HG02763 (cell line): ENCODE measurements at regions not wholly inside any gene's neighbourhood (a gene's known extent, or its start where the extent isn't known, plus 50 kb on each side); places are given as distances from the start of the nearest gene placed in this dataset.
"Not testable (repeated sequence)": the region's sequence is repeated elsewhere in the genome, so short reads cannot be mapped to it uniquely, and the experiment has no call there.

Experiments used
- ATAC-seq: cut with Tn5 transposase; IDR thresholded peaks from one replicate; pipeline ENCODE4 v1.9.1; 2021; ENCODE audit warnings: mild to moderate bottlenecking, moderate library complexity; ENCODE audit not compliant: unreplicated experiment

DNA sequence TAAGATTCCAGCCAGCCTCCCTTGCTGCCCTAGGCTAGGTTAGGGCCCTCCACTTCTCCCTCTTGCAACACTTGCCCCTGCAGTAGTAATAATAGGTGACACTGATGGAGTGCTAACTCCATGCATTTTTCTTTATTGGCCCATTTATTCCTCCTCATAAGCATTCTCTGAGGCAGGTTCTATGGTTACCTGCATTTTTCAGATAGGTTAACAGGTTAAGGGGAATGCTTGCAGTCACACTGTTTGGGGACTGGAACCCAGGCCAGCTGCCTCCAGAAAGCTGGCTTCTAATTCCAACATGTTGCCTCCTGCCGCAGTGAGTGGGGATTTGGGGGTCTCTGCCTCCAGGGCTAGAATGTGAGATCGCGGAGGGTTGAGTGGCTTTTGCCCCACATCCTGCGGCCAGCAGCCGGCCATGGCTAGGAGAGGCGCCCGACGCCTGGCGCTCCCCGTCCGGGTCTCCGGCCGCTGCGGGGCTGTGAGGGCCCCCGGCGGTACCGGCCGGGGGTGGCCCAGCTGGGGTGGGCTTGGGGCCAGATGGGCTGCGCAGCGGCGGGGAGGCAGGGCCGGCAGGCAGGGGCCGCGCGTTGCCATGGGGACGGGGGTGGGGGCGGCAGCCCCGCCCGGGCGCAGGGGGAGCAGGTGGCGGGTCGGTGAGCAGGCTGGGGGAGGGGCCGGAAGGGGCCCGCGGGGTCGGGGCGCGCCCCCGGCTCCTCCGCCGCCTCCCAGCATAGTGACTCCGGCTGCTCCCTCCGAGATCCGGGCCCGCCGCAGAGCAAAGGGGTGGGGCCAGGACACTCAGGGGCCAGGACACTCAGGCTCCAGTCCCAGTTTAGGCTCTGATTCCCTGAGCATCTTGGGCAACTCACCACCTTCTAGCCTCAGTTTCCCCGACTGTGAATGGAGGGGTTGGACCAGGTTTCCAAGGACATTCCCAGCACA is 68.4 kb upstream of the SSBP3 start:
- ATAC-seq, result no peak

DNA sequence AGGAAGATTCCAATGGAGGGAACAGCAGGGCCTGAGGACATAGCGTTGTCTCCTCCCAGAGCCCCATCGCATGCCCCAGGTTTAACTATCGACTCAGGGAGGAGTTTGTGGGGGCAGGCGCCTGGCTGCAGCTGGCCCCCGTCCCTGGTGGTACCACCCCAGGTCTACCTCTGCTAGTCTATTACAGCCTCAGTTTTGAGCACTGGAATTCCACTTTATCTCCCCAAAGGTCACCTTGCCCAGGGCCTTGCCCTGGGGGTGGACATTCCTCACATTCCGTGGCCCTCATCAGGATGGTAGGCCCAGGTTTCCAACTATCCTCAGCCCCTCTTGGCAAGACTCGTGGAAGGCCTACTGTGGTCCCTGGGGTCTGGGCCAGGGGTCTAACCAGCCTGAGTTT is 65.4 kb upstream of the SSBP3 start:
- no peak for ATAC-seq

DNA sequence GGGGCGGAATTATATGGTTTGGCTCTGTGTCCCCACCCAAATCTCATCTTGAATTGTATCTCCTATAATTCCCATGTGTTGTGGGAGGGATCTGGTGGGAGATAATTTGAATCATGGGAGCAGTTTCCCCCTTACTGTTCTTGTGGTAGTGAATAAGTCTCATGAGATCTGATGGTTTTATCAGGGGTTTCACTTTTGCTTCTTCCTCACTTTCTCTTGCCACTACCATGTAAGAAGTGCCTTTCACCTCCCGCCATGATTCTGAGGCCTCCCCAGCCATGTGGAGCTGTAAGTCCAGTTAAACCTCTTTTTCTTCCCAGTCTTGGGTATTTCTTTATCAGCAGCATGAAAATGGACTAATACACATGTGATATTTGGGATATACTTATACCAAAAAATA is 63.2 kb upstream of the SSBP3 start:
- not testable (repeated sequence) for ATAC-seq

DNA sequence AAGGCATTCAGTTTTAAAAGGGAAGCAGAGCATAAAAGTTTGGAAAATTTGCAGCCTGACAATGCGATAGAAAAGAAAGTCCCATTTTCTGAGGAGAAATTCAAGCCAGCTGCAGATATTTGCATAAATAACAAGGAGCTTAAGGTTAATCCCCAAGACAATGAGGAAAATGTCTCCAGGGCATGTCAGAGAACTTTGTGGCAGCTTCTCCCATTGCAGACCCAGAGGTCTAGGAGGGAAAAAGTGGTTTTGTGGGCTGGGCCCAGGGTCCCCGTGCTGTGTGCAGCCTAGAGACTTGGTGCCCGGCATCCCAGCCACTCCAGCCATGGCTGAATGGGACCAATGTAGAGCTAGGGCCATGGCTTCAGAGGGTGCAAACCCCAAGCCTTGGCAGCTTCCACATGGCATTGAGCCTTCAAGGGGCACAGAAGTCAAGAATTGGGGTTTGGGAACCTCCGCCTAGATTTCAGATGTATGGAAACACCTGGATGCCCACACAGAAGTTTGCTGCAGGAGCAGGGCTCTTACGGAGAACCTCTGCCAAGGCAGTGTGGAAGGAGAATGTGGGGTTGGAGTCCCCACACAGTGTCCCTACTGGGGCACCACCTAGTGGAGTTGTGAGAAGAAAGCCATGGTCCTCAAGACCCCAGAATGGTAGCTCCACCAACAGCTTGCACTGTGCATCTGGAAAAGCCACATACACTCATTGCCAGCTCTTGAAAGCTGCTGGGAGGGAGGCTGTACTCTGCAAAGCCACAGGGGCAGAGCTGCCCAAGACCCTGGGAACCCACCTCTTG is 62.3 kb upstream of the SSBP3 start:
- ATAC-seq, result not testable (repeated sequence)

DNA sequence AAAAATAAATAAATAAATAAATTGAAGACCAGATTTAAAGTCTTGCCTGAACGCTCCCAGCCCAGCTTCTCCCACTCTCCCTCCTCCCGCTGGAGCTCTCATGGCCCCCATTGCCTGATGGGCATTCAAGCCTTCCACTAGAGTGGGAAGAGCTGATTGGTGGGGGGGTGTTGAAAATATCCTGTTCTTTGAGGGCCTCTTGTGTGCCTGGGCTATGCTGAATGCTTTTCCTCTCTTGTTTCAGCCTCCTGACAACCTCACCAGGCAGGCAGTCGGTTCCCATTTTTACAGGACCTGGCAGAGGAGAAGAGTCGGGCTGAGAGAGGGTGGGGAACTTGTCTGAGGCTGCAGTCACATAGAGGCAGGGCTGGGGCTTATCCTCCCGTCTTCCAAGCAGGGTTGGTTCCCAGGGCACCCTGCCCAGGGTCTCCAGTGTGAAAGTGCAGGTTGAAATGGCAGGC is 59.2 kb upstream of the SSBP3 start:
- ATAC-seq, result no peak

DNA sequence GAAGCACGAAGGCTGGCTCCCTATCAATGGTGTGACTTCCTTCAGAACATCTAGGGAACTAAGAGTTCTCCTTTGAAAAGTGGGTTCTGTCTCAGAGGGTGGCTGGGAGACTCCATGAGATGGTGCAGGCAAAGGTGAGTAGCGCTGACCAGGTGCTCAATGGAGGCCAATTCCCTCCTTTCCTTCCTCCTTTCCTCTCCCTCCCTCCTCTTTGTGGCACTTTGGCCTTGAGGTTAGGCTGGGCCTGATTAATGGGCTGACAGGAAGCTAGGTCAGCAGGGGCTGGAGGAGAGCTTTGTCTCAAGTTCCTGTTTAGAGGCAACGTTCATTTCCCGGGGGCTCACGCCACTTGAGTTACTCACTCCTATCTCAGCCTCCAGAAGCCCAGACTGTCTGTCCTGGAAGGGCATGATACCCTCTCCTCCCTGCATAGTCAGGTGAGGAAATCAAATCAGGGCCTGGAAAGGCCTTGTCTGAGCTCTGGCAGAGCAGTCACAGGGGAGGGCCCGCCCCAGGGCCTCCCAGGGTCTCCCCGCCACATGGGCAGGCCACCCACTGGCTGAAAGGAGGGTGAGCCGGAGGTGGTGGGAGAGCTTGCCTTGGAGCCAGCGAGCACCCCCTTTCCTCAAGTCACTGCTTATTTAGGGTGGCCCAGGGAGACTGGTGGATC is 58.4 kb upstream of the SSBP3 start:
- ATAC-seq, result no peak

DNA sequence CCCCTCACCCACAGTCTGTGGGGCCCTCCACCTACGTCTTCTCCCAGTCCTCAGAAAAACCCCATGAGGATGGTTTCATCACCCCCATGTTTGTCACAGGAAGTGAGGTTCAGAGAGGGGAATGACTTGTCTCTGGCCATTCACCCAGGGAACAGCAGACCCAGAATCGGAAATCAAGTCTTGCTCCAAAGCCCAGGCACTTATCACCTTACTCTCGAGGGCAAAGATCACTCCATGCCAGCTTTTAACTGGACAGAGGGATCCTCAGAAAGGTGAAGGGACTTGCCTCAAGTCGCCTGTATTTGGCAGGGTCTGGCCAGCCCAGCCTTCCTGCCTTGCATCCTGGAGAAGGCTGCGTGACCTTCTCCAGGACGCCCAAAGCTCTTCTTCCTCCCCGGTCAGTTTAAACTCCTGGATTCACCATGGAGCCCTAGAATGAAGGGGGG is 57.9 kb upstream of the SSBP3 start:
- ATAC-seq, result no peak

DNA sequence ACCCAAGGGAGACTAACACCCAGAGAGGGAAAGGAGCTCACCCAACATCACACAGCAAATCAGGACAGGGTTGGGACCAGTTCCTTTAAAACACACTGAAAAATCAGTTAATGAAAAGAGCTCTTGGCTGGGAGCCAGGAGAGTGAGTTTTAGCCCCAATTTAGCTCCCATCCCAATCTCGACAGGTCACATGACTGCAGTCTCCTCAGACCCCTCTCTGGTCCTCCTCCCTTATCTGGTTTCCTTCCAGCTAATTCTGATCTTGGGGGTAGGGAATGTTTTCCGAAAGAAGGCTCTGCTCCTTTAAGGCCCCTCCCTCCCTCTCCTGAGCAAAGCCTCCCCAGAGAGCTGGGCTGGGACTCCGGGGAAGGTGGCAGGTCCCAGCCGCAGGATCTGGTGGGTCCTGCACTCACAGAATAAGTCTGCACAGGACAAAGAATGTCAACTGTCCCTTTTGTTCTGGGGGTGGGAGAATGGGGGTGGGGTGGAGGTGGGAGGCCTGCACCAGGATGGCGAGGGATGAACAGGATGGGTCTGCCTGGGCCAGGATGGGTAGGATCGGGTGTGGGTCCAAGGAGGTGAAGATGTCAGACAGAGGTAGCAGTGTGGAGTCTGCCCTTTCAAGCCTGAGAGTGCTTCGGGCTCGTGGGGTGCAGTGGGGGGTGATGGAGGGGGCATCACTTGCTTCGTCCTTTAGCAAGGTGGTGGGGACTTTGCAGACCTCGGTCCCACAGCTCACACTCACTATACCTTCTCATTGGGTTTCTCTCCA is 57.3 kb upstream of the SSBP3 start:
- no peak for ATAC-seq

DNA sequence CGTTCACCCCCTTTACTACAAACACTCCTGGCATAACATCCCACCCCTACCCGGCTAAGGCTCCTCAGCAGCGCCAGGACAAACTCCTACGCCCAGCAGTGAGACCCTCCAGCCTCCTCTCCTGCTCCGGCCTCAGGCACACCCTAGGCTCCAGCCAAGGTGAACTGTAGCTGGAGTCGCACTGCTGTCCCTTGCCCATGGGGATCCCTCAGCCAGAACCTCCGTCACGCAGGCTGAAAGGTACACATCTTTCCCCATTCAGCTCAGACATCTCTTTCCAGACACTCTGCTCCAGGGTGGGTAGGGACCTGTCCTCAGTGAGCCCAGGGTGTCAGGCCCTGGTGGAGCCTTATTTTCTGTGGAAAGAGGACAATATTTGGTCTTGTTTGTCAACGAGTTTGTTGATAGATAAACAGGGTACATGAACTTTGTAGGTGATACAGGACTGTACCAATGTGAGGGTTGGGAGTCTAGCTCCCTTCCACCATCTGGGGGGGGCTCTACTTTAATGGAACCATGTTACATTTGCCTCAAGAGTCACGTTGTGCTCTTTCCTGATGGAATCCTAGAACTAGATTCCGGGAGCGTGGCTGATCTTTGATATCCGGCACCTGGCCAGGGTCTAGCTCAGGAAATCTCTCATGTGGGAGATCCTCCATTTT is 56.5 kb upstream of the SSBP3 start:
- no peak for ATAC-seq

DNA sequence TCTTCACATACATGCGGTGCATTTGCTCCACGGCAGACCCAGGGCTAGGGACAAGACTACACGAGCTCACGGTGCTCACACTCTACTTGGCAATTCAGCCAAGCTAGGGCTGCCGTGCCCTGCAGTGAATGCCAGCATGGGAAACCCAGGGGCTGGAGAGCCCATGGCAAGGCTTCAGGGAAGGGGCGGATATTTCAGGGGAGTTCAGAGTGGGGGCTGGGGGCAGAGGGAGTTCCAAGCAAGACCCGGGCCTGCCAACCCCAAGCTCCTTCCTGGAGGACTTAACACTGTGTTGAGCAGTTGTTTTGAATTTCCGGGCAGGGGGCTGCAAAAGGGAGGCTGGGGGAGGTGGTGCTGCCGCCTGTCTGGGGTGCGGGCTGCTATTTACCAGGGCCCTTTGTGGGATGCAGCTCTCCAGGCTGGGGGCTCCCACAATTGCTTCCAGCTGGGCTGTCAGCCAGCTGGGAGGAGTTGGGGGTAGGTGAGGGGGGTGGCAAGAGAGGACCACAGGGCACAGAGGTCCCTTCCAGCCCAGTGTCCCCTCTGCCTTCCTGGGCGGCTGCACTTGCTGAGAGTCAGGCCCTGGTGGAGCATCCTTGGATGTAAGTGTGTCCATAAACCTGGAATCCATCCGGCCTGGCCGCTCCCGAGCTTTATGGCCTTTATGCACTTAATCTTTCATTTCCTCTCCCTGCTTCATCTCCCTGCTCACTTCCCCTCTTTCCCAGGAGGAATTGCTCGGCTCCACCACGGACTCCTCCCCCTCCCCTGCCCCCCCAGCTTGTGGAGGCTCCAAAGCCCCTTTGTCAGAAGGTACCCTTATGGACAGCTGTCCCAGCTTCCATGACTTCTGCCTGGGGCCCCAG is 55.8 kb upstream of the SSBP3 start:
- no peak for ATAC-seq

DNA sequence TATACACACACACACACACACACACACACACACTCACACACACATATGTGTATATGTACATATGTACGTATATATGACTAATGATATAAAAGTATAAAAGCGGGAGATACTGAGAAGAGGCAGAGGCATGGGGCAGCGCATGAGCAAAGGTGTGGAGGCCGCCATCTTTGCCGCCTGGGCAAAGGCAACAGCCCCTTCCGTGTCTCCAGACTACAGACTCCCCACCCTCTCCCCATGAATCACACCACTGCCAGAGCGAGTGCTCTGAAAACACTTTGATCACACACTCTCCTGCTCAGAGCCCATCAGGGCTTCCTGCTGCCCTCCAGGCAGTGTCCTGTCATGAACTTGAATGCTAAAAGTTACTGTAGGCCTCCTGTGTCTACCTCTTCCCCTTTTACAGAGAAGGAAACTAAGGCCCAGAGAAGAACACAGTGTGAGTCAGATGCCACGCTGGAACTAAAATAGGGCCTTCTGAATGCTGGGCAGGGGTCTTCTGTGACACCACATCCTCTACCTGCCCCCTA is 54.7 kb upstream of the SSBP3 start:
- no peak for ATAC-seq

DNA sequence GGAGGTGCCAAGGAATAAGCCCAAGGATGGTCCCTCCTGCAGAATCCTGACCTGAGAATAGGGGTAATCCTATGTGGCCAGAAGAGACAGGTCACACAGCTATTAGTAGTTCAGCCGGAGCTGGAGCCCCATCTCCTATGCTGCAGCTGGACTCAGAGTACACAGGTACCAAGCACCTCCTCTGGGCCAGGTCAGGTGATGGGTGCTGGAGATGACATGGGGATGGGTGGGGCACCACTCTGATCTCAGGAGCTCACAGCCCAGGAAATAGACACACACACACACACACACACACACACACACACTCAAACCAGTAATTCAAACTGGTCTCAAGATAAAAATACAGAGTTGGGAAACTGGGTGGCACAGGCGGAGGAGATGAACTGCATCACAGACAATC is 54.2 kb upstream of the SSBP3 start:
- ATAC-seq, result no peak

DNA sequence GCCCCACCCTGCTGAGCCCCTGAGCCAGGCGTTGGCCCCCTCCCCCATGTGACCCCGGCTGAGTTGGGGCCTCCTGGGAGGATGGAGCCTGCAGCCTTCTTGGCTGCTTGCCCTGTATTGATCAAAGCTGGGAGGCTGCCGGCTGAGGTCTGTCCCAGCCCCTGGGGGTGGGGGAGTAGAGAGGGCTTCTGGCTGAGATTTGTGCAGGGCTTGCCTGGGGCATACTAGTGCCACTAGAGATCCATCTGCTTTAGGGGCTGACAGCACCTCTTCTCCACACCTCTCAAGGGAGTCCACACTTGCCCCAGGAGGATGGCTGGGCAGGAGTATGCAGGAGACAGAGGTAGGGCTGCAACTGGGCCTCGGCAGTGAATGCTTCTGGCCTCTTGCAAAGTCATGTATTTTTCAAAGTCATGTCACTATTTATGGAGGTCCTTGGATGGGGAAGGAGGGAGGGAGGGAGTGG is 53.6 kb upstream of the SSBP3 start:
- no peak for ATAC-seq

DNA sequence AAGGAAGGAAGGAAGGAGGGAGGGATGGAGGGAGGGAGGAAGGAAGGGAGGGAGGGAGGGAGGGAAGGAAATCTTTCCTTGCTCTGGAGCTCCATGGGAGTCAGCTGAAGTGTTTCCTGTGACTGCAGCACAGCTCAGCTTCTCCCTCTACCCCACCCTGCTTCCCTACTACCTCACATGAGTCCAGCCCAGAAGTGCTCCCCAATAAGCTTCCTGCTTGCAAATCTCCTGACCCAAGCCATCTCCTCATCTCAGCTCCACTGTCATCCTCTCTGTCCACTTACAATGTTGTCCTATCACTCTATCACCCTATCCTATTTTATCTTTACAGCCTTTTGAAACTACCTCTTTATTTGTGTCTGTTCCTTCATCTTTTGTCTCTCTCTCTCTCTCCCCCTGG is 52.9 kb upstream of the SSBP3 start:
- no peak for ATAC-seq

DNA sequence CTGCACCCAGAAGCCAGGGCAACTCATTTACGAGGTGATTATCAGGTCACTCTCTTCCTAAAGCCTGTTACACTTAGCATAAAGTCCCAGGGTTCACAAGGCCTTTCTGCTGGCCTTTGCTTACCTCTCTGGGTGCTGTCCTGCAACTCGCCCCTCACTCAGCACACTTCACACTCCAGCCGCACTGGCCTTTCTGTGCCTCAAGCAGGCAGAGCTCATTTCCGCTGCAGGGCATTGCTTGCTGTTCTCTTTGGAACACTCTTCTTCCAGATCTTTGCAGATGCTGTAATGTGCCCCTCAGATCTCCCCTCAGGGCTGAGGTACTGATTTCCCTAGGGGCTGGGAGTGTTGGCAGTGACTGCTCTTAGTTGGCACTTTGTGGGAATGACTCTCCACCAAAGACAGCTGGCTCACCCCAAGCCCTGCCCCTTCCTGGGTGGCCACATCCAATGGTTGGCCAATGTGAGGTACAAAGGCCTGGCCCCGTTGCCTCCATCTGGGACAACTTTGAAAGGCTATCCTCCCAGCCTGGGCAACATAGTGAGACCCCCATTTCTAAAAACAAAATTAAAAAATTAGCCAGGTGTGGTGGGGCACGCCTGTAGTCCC is 50.8 kb upstream of the SSBP3 start:
- ATAC-seq, result no peak

DNA sequence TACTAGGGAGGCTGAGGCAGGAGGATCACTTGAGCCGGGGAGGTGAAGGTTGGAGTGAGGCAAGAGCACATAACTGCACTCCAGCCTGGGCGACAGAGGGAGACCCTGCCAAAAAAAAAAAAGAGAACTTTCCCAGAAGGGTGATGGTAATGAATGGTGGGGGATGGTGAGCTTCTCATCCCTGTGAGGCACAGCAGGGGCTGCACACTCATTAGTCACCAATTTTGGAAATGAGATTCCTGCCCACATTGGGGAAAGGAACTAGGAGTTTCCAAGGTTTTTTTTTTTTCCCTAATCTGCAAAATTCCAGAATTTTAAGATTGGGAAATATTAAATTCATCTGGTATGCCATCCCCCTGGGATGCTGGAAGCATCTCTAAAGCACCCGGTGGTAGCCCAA is 50.2 kb upstream of the SSBP3 start:
- ATAC-seq, result no peak
